NCI-H146 treated with DMSO at 0.1 percent for 48 hours (cell line): ENCODE measurements at regions not wholly inside any gene's neighbourhood (a gene's known extent, or its start where the extent isn't known, plus 50 kb on each side); places are given as distances from the start of the nearest gene placed in this dataset.
"Not testable (repeated sequence)": the region's sequence is repeated elsewhere in the genome, so short reads cannot be mapped to it uniquely, and the experiment has no call there.

Experiments used
- DNase-seq: peaks from one replicate; lab custom pipeline; 2025; ENCODE audit not compliant: unreplicated experiment; lab: John Stamatoyannopoulos, UW

DNA sequence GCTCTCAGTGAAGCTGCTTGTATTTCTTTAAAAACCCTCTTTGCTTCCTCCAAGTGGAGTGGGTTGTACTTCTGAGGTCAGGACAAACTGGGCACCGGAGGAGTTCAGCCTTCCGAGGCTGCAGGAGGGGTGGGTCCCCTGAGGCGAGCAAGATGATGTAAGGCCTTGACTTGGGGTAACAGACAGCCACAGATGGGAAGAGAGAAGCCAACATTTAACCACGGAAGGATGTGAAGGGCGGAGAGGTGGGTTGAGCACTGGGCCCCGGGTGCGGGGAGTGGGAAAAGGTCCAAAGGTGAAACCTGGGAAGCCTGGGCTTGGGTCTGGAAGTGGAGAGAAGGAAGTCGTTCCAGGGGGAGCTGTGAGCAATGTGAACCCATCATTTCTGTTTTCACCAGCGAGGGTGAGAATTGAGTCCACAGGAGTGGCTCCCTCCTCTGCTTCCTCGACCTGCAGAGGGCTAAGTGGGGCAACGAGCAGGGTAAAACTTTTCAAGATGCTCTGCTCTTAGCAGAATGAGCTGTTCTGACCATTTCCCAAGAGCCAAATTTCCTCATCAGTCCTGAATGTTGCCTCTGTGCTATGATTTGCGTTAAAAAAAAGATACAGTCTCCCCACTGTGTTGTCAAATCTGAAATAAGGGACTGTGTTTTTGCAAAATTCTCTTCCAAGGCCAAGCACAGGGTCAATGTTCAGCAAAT is 137.7 kb upstream of the CRHR1 start:
- no peak for DNase-seq

DNA sequence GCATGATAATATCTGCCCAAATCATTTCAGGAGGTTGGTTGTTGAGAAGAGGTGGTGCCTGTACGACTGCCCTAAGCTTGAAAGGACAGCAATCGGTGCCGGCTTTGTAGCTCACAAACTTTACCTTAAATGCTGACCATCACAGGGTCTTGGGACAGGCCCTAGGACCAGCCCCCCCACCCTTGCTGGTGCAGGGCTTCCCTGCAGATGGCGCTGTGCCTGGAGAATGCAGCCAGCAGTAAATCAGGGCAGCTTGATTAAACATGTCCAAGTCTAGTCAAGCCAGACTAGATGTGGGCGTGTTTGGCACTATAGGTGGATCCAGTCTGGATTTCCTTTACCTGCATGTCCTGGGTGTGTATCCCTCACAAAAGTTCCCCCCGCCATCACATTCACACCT is 135.5 kb upstream of the CRHR1 start:
- no peak for DNase-seq

DNA sequence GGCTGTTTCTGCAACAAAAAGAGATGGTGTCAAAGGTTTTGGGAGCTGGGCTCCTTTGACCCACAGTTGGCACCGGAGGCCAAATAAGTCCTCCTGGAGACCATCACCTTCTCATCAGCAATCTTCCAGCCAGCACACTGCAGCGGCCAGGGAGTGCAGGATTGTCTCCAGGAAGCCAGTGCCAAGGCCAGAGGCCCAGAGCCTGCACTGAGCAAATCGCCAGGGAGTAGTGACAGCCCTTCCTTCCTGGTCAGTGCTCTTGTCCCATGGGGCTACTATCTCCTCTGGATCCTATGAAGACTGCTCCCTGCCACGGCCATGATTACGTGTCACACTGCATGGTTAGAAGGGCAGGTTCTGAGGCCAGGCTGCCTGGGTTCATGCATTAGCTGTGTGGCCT is 134.3 kb upstream of the CRHR1 start:
- no peak for DNase-seq

DNA sequence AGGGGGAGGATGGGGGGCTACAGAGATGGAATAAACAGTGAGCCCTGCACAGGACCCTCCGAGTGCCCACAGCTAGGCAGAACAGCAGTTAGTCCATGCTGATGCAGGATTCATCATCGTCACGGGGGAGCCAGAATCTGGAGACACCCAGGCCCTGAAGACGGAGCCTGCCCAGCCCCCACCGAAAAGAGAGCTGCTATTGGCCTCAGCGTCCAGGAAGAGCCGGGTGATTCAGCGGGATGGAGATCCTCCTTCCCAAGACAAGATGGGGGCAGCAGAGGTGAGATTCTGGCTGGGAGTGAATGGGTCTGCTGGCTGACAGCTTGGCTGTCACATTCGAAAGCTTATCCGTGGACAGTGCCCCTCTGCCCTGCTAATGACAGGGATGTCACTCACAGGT is 133.6 kb upstream of the CRHR1 start:
- DNase-seq = no peak

DNA sequence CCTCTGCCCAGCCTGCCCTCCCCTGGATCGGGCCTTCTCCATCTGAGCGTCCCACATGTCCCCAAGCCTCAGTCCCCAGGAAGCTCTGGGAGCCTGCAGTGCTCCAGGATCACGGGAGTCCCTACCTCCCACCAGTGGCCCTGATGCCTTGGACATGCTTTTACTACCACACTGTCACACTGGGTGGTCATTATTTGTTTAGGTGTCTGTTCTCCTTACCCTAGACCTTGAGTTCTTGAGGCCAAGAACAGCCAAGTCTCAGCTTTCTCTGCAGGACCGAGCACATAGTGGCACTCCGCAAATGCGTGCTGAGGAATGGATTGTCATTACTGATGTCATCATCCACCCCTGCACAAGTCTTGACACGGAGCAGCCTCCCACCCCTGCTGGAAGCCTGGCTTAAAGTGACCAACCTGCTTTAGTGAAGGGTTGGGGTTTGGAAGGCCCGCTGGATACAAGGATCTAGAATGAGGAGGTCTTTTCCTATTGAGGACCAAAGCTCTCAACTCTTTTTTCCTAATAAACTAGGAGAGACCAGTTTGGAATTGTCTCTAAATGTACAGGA is 132.9 kb upstream of the CRHR1 start:
- DNase-seq = no peak

DNA sequence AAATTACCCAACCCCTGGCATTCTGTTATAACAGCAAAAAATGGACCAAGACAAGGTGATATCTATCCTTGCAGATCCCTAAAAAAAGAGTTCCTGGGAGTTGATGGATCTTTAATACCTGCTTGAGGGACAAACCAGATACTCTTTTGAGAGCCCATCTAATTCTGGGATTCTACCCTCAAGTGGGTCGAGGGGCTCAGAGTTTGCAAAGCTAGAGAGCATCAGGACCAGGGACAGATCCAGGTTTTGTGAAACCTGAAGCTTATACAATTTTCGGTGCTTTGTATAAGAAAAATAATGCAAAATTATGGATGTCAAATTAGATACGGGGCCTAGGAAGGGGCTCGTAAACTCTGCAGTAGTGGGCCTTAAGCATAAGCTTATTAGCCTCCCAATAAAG is 130.5 kb upstream of the CRHR1 start:
- DNase-seq = no peak

DNA sequence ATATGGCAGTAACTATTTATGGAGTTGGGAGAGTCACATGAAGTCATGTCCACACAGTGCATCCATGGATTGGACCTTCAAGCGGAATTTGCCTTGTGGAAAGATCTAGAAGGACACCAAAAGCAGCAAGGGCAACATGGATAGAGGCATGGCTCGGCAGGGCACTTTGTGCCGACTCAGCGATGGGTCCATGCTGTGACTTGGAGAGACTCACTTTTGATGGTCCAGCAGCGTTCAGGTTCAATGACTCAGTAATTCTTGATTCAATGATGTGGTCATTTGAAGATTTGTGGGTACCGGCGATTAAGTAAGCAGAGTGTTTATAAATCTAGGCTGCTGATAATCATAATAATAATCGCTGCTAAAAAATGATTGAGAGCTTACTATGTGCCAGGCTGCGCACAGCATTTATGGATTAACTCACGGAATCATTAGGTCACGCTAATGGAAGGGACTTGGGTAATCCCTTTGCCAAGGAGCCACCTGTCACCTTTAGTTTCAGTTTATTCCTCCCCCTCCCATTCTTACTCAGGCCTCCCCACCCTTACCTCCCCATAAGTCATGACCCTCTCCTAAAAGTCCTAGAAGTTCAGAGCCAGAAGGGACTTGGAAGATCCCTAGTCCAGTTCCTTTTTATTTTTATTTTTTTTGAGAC is 127.5 kb upstream of the CRHR1 start:
- no peak for DNase-seq

DNA sequence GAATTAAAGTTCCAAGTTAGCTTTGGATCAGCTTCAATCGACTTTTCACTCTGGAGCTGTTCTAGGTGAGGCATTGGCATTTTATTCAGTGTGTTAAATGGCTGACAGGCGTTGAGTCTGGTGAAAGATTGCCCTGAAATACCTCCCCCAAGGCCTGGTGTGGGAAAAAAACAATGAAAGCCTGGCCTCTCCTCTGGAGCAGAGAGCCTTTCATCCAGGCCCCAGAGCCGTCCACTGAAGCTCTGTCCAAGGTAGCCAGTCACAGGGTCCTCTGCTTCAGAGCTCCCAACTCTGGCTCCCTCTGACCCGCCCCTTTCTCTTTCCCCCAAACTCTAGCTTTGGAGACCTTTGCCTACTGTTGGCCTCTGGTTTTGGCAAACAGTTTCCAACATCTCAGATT is 123.6 kb upstream of the CRHR1 start:
- DNase-seq = no peak

DNA sequence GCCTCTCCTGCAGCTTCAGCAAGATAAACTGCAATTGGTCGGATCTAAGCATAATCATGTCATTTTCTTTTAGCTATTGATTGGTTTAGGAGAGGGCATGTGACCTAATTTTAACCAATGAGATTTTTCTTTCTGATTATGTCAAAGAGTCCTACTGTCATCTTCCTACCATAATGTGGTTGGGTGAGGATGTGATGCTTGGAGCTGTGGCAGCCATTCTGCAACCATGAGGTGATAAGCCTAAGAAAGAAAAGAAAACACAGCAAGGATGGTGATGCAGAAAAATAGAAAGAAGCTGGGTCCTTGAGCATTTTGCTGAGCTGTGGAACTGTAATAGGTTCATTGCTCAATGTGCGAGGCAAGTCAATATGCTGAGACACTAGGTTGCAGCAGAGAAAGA is 121.7 kb upstream of the CRHR1 start:
- DNase-seq = no peak

DNA sequence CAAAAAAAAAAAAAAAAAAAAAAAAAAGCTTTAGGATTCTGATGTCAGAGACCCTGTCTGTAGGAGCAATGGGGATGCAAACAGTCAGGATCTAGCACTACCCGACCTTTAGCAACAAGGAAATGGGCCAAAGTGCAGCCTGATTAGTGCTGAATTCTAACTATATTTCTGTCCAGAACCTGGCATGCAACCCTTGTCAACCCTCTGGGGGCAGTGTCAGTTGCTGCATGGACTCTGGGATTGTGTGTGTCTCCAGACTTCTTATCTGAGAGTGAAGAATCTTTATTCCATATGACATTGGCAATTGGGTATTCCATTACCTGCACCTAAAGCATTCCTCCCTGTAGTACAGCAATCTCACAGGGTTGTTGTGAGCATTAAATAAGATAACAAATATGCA is 120.3 kb upstream of the CRHR1 start:
- DNase-seq = no peak

DNA sequence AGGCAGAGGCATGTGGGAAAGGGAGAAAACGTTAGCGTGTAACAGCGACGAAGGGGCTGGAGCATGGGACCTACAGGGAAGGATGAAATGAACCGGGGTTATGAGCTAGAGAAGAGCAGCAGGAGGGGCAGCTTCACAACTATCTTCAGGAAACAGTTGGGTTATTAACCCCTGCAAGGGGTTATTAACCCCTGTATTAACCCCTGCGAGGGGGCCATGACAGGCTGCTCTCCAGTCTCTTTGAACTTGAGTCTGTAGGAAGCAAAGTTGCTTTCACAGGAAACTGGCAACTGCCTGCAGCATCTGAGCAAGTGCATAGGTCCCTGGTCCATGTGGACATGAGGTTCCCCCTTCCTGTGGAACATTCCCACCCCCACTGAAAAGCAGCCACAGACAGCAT is 119.2 kb upstream of the CRHR1 start:
- no peak for DNase-seq

DNA sequence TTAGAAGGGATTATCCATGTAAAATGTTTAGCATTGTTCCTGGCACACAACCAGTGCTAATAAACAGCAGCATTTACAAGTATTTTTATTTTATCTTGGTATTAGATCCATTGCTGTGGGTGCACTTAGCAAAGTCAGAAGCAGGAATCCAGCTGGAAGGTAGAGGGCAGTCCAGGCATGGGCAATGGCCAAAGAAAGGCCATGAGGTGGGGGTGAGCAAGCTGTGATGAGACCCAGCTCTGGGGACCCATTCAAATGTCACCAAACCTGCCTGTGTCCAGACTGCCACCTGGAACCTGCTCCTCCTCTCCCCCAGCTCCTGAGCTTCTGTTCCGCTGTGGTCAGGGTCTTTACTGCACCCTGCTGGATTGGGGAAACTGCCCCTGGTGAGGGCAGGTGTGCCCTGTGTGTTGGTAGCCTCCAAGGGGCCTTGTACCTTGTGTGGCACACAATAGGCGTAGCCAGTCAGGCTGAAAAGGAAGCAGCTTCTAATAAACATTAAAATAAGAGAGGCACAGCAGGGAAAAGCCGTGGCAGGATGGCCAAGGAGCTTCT is 118.0 kb upstream of the CRHR1 start:
- DNase-seq = no peak

DNA sequence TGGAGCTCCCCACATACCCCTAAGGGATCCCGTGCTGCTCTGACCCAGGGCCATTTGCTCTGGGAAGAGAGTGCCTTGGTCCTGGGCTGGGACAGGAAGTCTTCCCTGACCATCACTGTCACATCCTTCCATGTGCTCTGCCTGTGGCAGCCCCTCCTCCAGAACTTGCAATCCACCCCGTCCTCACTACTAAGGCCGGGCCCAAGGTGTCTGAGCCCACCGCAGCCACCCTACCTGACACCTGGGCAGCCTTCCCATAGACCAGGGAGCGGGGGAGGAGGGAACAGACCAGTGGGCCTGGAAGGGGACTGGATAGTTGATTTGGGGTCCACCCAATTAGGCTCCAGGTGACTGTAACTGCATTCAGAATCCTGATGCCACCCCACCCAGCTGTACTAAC is 117.5 kb upstream of the CRHR1 start:
- no peak for DNase-seq

DNA sequence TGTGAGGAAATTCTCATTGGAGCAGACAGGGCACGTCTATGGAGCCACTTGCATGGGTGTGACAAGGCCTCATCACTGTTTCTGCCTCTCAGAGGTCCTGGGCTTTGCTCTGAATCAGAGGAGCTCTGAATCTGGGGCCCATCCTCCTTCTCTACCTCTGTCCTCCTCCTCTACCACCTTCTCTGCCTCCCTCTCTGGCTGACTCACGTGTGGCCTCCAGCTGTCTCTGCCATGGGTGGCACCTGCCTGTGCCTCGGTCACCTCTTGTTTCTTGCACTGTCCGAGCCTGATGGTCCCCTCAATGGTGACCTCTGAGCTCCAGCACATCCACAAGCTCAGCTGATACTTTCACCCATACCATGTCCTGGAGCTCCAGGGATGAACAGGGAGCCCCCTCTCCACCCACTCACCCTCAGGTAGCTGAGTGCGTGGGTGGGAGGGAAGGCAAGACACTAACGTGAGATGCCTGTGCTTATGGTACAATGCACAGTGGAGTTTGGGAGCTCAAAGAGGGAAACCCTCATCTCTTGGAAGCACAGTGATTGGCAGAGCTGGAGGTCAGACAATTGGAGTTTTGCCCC is 116.4 kb upstream of the CRHR1 start:
- no peak for DNase-seq

DNA sequence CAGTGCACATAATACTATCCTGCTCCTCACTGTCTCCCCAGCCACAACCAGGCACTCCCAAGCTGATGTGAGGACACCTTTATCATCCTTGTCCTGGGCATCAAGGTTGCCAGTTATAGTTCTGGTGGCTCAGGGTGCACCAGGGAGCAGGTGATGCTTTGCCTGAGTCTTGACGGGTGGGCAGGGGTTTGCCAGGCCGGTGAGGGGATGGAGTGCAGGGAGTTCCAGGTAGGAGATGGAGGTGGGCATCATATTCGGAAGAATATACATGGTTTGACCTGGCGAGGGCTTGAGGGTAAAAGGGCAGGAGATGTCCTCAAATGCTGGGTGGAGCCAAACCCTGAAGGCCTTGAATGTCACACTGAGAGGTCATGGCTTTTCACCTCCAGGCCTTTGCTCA is 115.8 kb upstream of the CRHR1 start:
- DNase-seq = no peak

DNA sequence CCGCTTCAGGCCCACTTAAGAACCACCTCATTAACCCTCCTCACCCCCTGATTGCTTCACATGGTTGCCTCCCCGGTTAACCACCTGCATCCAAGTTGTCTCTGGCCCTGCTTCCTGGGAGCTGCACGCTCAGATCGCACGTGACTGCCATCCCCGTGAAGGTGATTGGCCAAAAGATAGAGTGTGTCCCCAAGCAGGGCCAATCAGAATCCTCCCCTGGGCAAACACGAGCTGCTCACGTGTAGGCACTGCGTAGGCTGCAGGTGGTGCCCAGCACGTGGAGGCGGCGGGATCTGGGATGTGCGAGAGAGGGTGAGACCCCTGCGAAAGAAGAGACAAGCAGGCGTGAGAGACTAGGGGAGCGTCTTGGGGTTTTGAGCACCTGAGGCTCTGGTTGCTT is 111.8 kb upstream of the CRHR1 start:
- DNase-seq = no peak

DNA sequence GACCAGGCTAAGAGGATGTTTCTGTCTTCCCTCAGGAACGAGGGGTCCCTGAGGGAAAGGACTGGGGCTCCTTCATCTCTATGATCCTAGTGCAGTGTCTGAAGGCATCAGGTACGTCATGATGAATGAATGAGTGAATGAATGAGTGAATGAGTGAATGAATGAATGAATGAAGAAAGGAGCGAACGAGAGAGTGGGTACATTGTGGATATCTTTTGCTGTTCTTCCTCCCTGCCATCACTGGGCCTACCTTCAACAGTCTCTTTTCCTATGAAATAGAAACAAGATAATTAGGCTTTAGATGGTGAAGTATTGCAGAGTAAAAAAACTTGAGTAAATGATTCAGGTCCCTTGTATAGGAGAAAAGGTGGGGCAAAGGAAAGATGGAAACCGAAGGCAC is 111.3 kb upstream of the CRHR1 start:
- DNase-seq = no peak

DNA sequence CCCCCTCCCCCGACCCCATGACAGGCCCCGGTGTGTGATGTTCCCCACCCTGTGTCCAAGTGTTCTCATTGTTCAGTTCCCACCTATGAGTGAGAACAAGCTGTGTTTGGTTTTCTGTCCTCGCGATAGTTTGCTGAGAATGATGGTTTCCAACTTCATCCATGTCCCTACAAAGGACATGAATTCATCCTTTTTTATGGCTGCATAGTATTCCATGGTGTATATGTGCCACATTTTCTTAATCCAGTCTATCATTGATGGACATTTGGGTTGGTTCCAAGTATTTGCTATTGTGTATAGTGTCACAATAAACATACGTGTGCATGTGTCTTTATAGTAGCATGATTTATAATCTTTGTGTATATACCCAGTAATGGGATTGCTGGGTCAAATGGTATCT is 110.4 kb upstream of the CRHR1 start:
- DNase-seq = not testable (repeated sequence)

DNA sequence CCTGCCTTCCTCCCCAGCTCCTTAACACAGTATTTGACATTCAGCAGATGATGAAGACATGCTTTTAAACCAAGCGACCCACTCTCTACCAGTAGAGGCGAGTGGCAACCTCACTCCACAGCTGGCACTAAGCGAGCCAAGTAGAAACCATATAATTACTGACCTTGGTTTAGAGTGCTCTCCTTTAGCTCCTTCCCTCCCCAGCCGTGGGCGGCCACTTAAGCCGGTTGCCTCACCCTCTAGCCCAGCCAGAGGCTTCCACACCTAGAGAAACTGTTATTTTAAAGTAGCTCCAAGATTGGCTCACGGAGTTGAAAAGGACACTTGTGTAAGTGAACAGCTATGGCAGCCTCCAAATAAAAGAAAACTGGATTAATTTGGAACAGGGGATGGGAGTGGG is 109.1 kb upstream of the CRHR1 start:
- no peak for DNase-seq

DNA sequence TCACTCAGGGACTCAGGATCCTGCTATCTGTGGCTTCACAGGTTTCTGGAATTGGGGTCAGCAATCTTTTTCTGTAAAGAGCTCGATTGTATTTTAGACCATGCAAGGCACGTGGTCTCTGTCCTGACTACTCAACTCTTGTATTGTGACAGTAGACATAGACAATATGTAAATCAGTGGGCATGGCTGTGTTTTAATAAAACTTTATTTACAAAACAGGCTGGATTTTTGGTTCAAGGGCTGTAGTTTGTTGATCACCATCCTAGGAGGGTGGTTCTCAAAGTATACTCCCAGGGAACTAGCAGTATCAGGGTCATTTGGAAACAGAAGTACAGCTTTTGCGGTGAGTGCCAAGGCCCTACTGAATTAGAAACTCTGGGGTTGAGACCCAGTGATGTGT is 108.2 kb upstream of the CRHR1 start:
- DNase-seq = no peak

DNA sequence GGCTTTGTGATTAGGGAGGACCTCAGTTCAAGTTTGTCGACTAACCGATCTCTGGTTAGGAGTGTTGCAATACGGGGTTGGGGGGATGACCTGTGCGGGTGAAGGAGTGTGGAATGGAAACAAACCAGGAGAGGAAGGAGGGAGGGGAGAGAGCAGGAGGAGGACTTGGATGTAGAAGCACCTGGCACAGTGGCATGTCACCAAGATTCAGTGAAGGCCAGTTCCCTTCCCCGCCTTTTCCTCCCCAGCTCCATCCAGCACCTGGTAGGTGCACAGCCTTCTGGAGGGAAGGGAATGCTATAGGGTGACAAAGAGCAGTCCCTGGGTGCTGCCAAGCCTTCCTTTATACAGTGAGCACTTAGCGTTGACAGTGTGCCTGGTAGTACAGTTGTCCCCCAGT is 107.4 kb upstream of the CRHR1 start:
- no peak for DNase-seq

DNA sequence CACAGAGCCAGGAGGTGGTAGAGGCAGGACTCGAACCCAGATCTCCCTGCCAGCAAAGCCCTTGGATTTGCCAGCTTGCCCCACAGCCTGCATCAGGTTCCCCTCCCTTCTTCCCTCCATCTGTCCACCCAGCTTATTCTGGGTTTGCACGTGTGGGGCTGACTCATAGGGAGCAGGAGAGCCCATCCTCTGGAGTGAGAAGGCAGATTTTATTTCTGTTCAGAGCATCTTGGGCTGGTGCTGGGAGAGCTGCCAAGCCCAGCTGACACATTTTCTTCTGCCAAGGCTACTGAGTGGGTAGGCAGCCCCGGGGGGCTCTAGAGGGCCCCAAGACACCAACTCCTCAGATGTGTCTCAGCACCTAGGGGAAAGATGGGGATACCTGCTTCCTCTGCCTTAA is 106.3 kb upstream of the CRHR1 start:
- no peak for DNase-seq
